KMS-11 (cell line): ENCODE measurements at regions not wholly inside any gene's neighbourhood (a gene's known extent, or its start where the extent isn't known, plus 50 kb on each side); places are given as distances from the start of the nearest gene placed in this dataset.

Experiments used
- H2AFZ ChIP-seq: fragments of 200-600 bp; sonication (generic); 2 replicates; pipeline ENCODE4 v1.6.1; 2016; ENCODE audit warnings: antibody characterized with exemption, mixed run types, low read depth
- H3K27ac ChIP-seq: fragments of 200-600 bp; sonication (generic); 2 replicates; pipeline ENCODE4 v1.6.1; 2016; ENCODE audit warnings: mild to moderate bottlenecking, mixed run types
- H3K27me3 ChIP-seq: fragments of 200-600 bp; sonication (generic); 2 replicates; pipeline ENCODE4 v1.6.1; 2017; ENCODE audit warnings: mild to moderate bottlenecking, low read depth, mixed run types, moderate library complexity; ENCODE audit not compliant: insufficient read depth
- H3K36me3 ChIP-seq: fragments of 200-600 bp; sonication (generic); 2 replicates; pipeline ENCODE4 v1.6.1; 2017; ENCODE audit warnings: mild to moderate bottlenecking, mixed run types; ENCODE audit not compliant: insufficient read depth
- H3K4me1 ChIP-seq: fragments of 200-600 bp; sonication (generic); 2 replicates; pipeline ENCODE4 v1.6.1; 2016; ENCODE audit warnings: mild to moderate bottlenecking, low read depth, mixed run types; ENCODE audit not compliant: poor library complexity, severe bottlenecking
- H3K4me2 ChIP-seq: fragments of 200-600 bp; sonication (generic); 2 replicates; pipeline ENCODE4 v1.7.0; 2016; ENCODE audit warnings: mild to moderate bottlenecking, mixed run types
- H3K4me3 ChIP-seq: fragments of 200-600 bp; sonication (generic); IDR thresholded peaks from 2 replicates; pipeline ENCODE4 v1.6.1; 2017; ENCODE audit warnings: low read depth, low read length, mixed read lengths; ENCODE audit not compliant: insufficient read depth
- H3K79me2 ChIP-seq: fragments of 200-600 bp; sonication (generic); 2 replicates; pipeline ENCODE4 v1.6.1; 2016; ENCODE audit warnings: low read depth, mixed run types; ENCODE audit not compliant: insufficient read depth
- H3K9ac ChIP-seq: fragments of 200-600 bp; sonication (generic); 2 replicates; pipeline ENCODE4 v1.6.1; 2016; ENCODE audit warnings: mild to moderate bottlenecking, mixed run types
- H4K20me1 ChIP-seq: fragments of 200-600 bp; sonication (generic); 2 replicates; pipeline ENCODE4 v1.6.1; 2016; ENCODE audit warnings: mild to moderate bottlenecking, mixed run types; ENCODE audit not compliant: insufficient read depth
- CTCF ChIP-seq: fragments of 200-600 bp; sonication (generic); conservative IDR thresholded peaks from 2 replicates; pipeline ENCODE4 v1.6.1; 2017; ENCODE audit warnings: low read depth, mild to moderate bottlenecking, antibody characterized with exemption, low read length, moderate library complexity, mixed read lengths

- no peak overlapping the region for H3K4me2 ChIP-seq
- H3K27me3 ChIP-seq = no peaks in the 10 kb centered on the region
- H3K4me1 ChIP-seq = no peaks in the 10 kb centered on the region
- H3K27ac ChIP-seq = no peak overlapping the region
- no peak for TF ChIP-seq CTCF
- no peaks in the 10 kb centered on the region for H4K20me1 ChIP-seq
- no peak overlapping the region for H3K9ac ChIP-seq
- no peak overlapping the region for H2AFZ ChIP-seq
- H3K4me3 ChIP-seq = no peak overlapping the region
- no peaks in the 10 kb centered on the region for H3K36me3 ChIP-seq
- H3K79me2 ChIP-seq = no peaks in the 10 kb centered on the region
Observed at GRCh38 chr13:22489771-22490170, 691.0 kb upstream of the SGCG start.

- H3K4me2 ChIP-seq = no peak overlapping the region
- H2AFZ ChIP-seq = no peak overlapping the region
- no peak overlapping the region for H3K4me3 ChIP-seq
- no peaks in the 10 kb centered on the region for H3K79me2 ChIP-seq
- H3K27ac ChIP-seq = no peak overlapping the region
- no peaks in the 10 kb centered on the region for H3K36me3 ChIP-seq
- H3K9ac ChIP-seq = no peak overlapping the region
- no peaks in the 10 kb centered on the region for H3K27me3 ChIP-seq
- H3K4me1 ChIP-seq = no peaks in the 10 kb centered on the region
- H4K20me1 ChIP-seq = no peaks in the 10 kb centered on the region
- TF ChIP-seq CTCF = no peak
Observed at GRCh38 chr13:22495819-22496218, 685.0 kb upstream of the SGCG start.

- no peak overlapping the region for H3K27ac ChIP-seq
- no peak overlapping the region for H3K9ac ChIP-seq
- no peaks in the 10 kb centered on the region for H4K20me1 ChIP-seq
- no peak overlapping the region for H3K4me2 ChIP-seq
- no peaks in the 10 kb centered on the region for H3K27me3 ChIP-seq
- H3K4me3 ChIP-seq = no peak overlapping the region
- no peaks in the 10 kb centered on the region for H3K79me2 ChIP-seq
- no peaks in the 10 kb centered on the region for H3K4me1 ChIP-seq
- no peak overlapping the region for H2AFZ ChIP-seq
- TF ChIP-seq CTCF = no peak
- H3K36me3 ChIP-seq = no peaks in the 10 kb centered on the region
Observed at GRCh38 chr13:22496803-22497508, 683.8 kb upstream of the SGCG start.

GRCh38 chr13:22497991-22498780 is 682.6 kb upstream of the SGCG start:
- no peak for TF ChIP-seq CTCF
- H3K27ac ChIP-seq = no peak overlapping the region
- H2AFZ ChIP-seq = no peak overlapping the region
- H3K4me2 ChIP-seq = no peak overlapping the region
- H3K79me2 ChIP-seq = no peaks in the 10 kb centered on the region
- H3K36me3 ChIP-seq = no peaks in the 10 kb centered on the region
- no peaks in the 10 kb centered on the region for H3K4me1 ChIP-seq
- no peak overlapping the region for H3K4me3 ChIP-seq
- no peaks in the 10 kb centered on the region for H3K27me3 ChIP-seq
- no peaks in the 10 kb centered on the region for H4K20me1 ChIP-seq
- no peak overlapping the region for H3K9ac ChIP-seq
